Psoas muscle (tissue), 7 donors: ENCODE measurements at regions not wholly inside any gene's neighbourhood (a gene's known extent, or its start where the extent isn't known, plus 50 kb on each side); places are given as distances from the start of the nearest gene placed in this dataset.

Experiments
- ATAC-seq, 4 donors: fragments of 200-7000 bp; cut with Tn5 transposase; one replicate each; pipeline ENCODE4 v1.9.1; 2020; ENCODE audit warnings: moderate library complexity in 3 of 4, mild to moderate bottlenecking in 2 of 4
- DNase-seq, 2 donors: peaks; one replicate each; pipeline ENCODE4 v3.0.0-alpha.2; 2020
- H3K27ac ChIP-seq: fragments of 200-600 bp; one replicate; pipeline ENCODE4 v1.8.0; 2022
- H3K27me3 ChIP-seq, 3 donors: fragments of 200-600 bp in 1 of 3; one replicate each; pipeline versions ENCODE4 v1.6.1 to v1.8.0; 2013 to 2022; ENCODE audit warnings: low read length in 2 of 3, mild to moderate bottlenecking in 2 of 3, moderate library complexity in 1 of 3; ENCODE audit not compliant: insufficient read depth in 3 of 3
- H3K36me3 ChIP-seq, 2 donors: fragments of 200-600 bp in 1 of 2; one replicate each; pipeline versions ENCODE4 v1.6.1 to v1.8.0; 2013 to 2022; ENCODE audit warnings: low read depth in 1 of 2, mild to moderate bottlenecking in 1 of 2, moderate library complexity in 1 of 2; ENCODE audit not compliant: insufficient read depth in 1 of 2
- H3K4me1 ChIP-seq: fragments of 200-600 bp; one replicate; pipeline ENCODE4 v1.8.0; 2022
- H3K4me3 ChIP-seq: fragments of 200-600 bp; one replicate; pipeline ENCODE4 v1.8.0; 2022; ENCODE audit warnings: mild to moderate bottlenecking
- H3K9me3 ChIP-seq: fragments of 200-600 bp; one replicate; pipeline ENCODE4 v1.8.0; 2022
- WGBS, 3 donors: extraction: QIAGEN DNeasy Blood & Tissue Kit; methylation state at CpG; one replicate each; pipeline versions ENCODE4 v1.1.6 to v1.1.7; 2013; 5-methylcytosine and 5-hydroxymethylcytosine counted together
- intact Hi-C, 2 donors: fragments of 100-400 bp; cut with DNase I; formaldehyde crosslinking; loops; one replicate each; pipeline versions ENCODE4 v1.11.0 to v1.14.2; 2022
- TF ChIP-seq, protein P1 (sequence below): fragments of 200-600 bp; IDR thresholded peaks from one replicate; pipeline ENCODE4 v1.8.0; 2022; ENCODE audit warnings: antibody characterized with exemption
- donor health status: healthy with polysubstance abuse.
- donor health status: DM: no; HTN: no; CAD: no; lungs with moderate emphysema.
- donor health status: Bipolar disorder and iron deficiency.
- donor health status: healthy.
- donor health status: DM: yes; HTN: yes; CAD: no.
- donor health status: DM: no; HTN: no; CAD: no.
- donor health status: DM: yes; HTN: yes; CAD: no.

DNA sequence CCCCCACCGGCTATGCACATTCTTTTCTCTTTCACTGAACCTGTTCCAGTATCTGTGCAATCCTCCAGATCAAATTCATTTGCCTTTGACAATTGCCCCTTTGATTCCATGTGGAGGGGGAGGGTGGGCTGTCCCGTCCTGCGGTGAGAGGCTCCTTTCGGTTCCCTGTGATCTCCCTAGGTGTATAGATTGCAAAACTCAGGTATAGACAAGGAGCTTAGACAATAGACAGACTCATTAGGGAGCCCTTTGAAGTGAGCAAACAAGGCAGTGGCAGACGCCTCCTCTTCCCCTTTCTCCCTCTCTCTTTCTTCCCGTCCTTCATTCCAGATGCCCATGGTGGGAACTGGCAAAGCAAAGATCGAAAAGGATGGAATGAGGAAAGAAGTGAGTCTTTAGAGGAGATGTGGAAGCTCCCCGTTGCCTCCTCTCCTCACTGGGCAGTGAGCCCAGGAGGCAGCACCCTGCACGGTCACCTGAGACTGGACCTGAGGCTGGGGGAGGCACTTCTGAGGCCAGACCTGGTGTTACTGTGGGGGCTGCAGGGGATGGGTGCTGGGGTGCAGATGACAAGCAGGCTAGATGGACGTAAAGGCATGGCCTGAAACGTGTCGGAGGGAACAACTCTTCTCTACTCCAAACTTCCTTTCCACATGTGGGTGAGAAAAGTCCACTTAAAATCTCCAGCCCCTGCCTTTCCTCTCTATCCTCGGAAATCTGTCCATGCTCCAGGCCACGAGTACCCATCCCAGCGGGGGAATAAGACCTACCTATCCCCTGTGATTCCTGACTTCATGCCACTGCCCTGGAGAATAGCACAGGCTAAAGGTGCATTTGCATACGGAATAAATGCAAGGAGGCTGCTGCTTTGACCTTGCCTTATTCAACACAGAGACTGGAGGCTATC lies 256.6 kb upstream of the FOXQ1 start:
- no peaks in the 10 kb centered on the region for H3K9me3 ChIP-seq
- TF ChIP-seq, protein P1, sequence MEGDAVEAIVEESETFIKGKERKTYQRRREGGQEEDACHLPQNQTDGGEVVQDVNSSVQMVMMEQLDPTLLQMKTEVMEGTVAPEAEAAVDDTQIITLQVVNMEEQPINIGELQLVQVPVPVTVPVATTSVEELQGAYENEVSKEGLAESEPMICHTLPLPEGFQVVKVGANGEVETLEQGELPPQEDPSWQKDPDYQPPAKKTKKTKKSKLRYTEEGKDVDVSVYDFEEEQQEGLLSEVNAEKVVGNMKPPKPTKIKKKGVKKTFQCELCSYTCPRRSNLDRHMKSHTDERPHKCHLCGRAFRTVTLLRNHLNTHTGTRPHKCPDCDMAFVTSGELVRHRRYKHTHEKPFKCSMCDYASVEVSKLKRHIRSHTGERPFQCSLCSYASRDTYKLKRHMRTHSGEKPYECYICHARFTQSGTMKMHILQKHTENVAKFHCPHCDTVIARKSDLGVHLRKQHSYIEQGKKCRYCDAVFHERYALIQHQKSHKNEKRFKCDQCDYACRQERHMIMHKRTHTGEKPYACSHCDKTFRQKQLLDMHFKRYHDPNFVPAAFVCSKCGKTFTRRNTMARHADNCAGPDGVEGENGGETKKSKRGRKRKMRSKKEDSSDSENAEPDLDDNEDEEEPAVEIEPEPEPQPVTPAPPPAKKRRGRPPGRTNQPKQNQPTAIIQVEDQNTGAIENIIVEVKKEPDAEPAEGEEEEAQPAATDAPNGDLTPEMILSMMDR, result no peak
- intact Hi-C loops, result no loop called here
- DNase-seq (no peak), ATAC-seq (no peak)
- H3K27ac ChIP-seq, result no peak overlapping the region
- H3K36me3 ChIP-seq, result no peaks in the 10 kb centered on the region
- 56 to 63% (median 62%) methylated on average over 16 of the region's 16 CpGs for WGBS, 3 donors
- peaks cover 0 to 3% (median 0%) of the 10 kb centered on the region in 3 donors for H3K27me3 ChIP-seq
- H3K4me1 ChIP-seq, result no peaks in the 10 kb centered on the region
- no peak overlapping the region for H3K4me3 ChIP-seq

DNA sequence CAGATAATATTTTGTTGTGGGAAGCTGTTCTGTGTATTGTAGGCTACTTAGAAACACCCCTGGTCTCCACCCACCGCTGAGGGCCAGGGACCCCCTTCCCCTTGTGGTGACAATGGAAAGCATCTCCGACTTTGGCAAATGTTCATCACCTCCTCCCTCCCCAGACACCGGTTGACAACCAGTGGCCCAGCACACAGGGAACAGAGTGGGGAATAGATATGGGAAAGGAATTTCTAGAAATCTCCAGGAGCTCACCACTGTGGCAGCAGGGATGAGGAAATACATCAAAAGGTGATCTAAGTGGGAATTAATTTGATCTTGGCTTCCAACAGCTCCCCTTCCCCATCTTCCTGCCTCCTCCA lies 257.3 kb upstream of the FOXQ1 start:
- no peaks in the 10 kb centered on the region for H3K4me1 ChIP-seq
- H3K9me3 ChIP-seq, result no peaks in the 10 kb centered on the region
- no peak overlapping the region for H3K4me3 ChIP-seq
- WGBS, 3 donors, result 74 to 90% (median 78%) methylated on average over 3 of the region's 3 CpGs
- no peak overlapping the region for H3K27ac ChIP-seq
- TF ChIP-seq, protein P1, result no peak
- no peaks in the 10 kb centered on the region for H3K36me3 ChIP-seq
- intact Hi-C loops, result no loop called here
- H3K27me3 ChIP-seq, result peaks cover 0 to 3% (median 0%) of the 10 kb centered on the region in 3 donors
- DNase-seq (no peak), ATAC-seq (no peak)

DNA sequence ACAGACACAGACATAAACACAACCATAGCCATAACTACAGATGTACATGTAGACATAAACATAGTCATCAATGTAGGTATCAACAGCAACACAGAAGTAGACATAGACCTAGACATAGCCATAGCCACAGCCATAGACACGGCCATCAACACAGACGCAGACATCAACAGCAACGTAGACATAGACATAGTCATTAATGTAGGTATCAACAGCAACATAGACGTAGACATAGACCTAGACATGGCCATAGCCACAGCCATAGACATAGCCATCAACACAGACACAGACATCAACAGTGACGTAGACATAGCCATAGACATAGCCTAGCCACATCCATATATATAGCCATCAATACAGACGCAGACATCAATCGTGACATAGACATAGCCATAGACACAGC lies 258.3 kb upstream of the FOXQ1 start:
- no peaks in the 10 kb centered on the region for H3K4me1 ChIP-seq
- WGBS, 3 donors, result 64 to 72% (median 72%) methylated on average over 7 of the region's 7 CpGs
- no peaks in the 10 kb centered on the region for H3K36me3 ChIP-seq
- ATAC-seq (peak in 3 of 4 donors; percentile 21 to 44 (median 26)), DNase-seq (no peak)
- intact Hi-C loops, result no loop called here
- no peak overlapping the region for H3K27ac ChIP-seq
- TF ChIP-seq, protein P1, result no peak
- peaks cover 0 to 3% (median 0%) of the 10 kb centered on the region in 3 donors for H3K27me3 ChIP-seq
- no peak overlapping the region for H3K4me3 ChIP-seq
- no peaks in the 10 kb centered on the region for H3K9me3 ChIP-seq

DNA sequence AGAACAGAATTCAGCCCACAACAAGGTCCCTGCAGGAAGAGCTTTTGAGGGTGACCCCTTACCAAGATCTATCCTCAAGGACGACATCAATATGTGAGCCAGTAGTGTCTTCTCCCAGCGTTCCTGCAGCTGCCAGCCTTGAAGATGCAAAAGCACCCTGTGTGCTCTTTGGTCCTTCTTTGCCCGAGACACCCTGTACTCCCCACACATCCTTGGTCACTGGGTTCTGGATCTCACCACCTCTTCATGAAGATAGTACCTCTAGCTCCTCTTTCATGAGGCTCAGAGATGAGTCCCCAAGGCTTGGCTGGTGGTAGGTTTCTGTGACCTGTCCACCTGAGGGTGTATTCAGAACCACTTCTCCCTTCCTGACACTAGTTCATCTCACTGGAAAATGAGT lies 259.6 kb upstream of the FOXQ1 start:
- TF ChIP-seq, protein P1, result no peak
- 80 to 86% (median 82%) methylated on average over 3 of the region's 3 CpGs for WGBS, 3 donors
- Histone ChIP-seq H3K27me3 (peaks cover 0 to 3% (median 0%) of the 10 kb centered on the region in 3 donors), H3K9me3 (no peaks in the 10 kb centered on the region), H3K4me1 (no peaks in the 10 kb centered on the region), H3K36me3 (no peaks in the 10 kb centered on the region), H3K27ac (no peak overlapping the region), H3K4me3 (no peak overlapping the region)
- DNase-seq (no peak), ATAC-seq (no peak)
- intact Hi-C loops, result no loop called here
